ENCODE measurements at regions not wholly inside any gene's neighbourhood (a gene's known extent, or its start where the extent isn't known, plus 50 kb on each side); places are given as distances from the start of the nearest gene placed in this dataset.

DNA sequence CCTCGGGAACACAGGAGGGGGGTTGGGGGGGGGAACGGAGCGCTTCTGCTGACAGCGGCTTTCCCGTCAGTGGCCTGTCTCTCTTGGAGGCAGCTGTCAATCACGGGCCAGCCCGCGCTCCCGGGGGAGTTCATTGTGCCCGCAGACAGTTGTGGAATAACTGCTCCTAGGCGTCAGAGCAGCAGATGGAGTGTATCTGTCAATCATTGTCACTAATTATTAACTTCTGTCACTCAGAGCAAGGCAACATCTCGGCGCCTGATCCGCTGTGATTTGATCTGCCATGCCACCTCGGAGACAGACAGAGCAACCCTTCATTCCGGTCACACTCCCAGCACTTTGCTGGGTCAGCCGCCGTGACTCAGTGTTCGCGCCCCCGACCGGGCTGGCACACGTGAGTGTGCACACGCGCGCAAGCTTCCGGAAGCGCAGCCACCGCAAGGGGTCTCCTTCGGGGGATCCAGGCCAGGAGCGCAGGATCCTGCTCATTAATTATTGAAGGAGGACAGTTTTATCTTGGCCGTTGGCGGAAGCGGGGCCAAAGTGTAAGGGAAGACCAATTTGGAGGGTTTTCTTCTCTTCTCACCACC, 75.8 kb downstream of the RRAGC start:
- WGBS = 25% methylated on average over 33 of the region's 34 CpGs
- H3K4me1 ChIP-seq = peaks cover 0 to 9% (median 8%) of the 10 kb centered on the region in 4 donors
- no peak overlapping the region for H3K4me3 ChIP-seq
- intact Hi-C loops (cut with DNase I) = no loop called here
- TF ChIP-seq, protein P1, sequence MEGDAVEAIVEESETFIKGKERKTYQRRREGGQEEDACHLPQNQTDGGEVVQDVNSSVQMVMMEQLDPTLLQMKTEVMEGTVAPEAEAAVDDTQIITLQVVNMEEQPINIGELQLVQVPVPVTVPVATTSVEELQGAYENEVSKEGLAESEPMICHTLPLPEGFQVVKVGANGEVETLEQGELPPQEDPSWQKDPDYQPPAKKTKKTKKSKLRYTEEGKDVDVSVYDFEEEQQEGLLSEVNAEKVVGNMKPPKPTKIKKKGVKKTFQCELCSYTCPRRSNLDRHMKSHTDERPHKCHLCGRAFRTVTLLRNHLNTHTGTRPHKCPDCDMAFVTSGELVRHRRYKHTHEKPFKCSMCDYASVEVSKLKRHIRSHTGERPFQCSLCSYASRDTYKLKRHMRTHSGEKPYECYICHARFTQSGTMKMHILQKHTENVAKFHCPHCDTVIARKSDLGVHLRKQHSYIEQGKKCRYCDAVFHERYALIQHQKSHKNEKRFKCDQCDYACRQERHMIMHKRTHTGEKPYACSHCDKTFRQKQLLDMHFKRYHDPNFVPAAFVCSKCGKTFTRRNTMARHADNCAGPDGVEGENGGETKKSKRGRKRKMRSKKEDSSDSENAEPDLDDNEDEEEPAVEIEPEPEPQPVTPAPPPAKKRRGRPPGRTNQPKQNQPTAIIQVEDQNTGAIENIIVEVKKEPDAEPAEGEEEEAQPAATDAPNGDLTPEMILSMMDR (IDR thresholded peaks at IDR 0.05) = no peak
- no peak for TF ChIP-seq POLR2AphosphoS5 (IDR thresholded peaks at IDR 0.05)
- TF ChIP-seq POLR2A (IDR thresholded peaks at IDR 0.05; ENCODE audit: low read depth) = no peak
- TF ChIP-seq EP300 (IDR thresholded peaks at IDR 0.05) = no peak
- no peak for DNase-seq (ENCODE audit: extremely low spot score)
- H3K36me3 ChIP-seq = no peaks in the 10 kb centered on the region
- no peak overlapping the region for H3K27ac ChIP-seq (replicated peaks in 1 of 4)
- H3K27me3 ChIP-seq = peaks cover 0 to 97% (median 19%) of the 10 kb centered on the region in 4 donors
- H3K9me3 ChIP-seq = no peaks in the 10 kb centered on the region

DNA sequence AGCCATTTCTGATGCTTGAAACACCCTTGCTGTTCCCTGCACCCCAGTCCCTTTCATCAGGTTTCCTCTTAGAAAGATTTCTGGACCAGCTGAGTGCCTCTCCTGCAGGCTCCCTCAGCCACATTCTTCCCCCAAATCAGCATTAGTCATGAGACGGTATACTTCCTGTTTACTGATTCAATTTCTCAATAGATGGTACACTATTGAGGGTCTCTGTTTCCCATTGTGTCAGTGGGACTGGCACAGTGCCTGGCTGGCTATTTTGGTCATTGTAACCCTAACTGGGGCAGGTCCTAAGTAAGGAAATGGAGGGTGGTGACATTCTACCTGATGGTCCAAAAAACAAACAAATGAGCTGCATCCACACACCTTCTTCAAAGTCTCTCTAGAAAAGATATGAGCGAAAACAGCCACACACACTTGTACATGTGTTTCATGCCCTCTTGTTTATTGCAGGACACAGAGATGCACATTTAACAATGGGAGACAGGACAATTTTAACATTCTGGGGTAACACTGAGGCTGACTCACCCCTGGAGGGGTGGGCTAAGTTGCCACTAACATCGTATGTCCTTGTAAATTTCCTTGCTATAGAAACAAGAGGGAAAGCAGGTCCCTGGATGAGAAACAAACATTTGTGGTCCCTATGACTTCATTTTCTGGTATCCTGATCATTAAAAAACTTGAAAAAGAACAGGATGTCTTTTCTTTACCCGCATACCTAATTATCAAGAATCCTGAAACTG, 77.5 kb downstream of the RRAGC start:
- WGBS = 65% methylated on average over 4 of the region's 4 CpGs
- peaks cover 0 to 95% (median 19%) of the 10 kb centered on the region in 4 donors for H3K27me3 ChIP-seq

DNA sequence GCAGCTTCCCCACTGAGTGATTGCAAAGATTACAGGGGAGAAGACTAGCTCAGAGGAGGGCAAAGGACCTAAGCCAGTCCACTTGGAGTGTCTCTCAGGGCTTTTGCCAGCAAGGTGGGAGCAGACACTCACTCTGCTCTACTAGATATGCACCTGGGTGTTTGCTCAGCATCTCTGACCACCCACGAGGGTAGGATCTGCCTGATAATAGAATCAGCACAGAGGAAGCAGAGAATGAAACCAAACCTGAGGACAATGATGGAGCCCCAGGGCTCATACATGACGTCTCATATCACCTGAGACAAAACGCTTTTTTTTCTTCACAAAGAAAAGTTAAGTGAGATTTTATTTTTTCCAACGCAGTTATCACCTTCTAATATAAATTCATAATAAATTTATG, 79.4 kb downstream of the RRAGC start:
- TF ChIP-seq, protein P1 (IDR thresholded peaks at IDR 0.05) = no peak
- TF ChIP-seq POLR2AphosphoS5 (IDR thresholded peaks at IDR 0.05) (no peak), EP300 (IDR thresholded peaks at IDR 0.05) (no peak), POLR2A (IDR thresholded peaks at IDR 0.05; ENCODE audit: low read depth) (no peak)
- no peak overlapping the region for H3K4me3 ChIP-seq
- WGBS = 72% methylated on average over 4 of the region's 4 CpGs
- no peaks in the 10 kb centered on the region for H3K9me3 ChIP-seq
- intact Hi-C loops (cut with DNase I) = no loop called here
- no peak for DNase-seq (ENCODE audit: extremely low spot score)
- H3K36me3 ChIP-seq = no peaks in the 10 kb centered on the region
- H3K27me3 ChIP-seq = peaks cover 0 to 93% (median 19%) of the 10 kb centered on the region in 4 donors
- H3K27ac ChIP-seq (replicated peaks in 1 of 4) = no peak overlapping the region
- peaks cover 0 to 9% (median 8%) of the 10 kb centered on the region in 4 donors for H3K4me1 ChIP-seq

More for the DNA sequence above, 77.5 kb downstream of the RRAGC start:
- Histone ChIP-seq H3K4me1 (peaks cover 0 to 9% (median 8%) of the 10 kb centered on the region in 4 donors), H3K27ac (replicated peaks in 1 of 4) (no peak overlapping the region), H3K36me3 (no peaks in the 10 kb centered on the region), H3K4me3 (no peak overlapping the region), H3K9me3 (no peaks in the 10 kb centered on the region)
- TF ChIP-seq POLR2AphosphoS5 (IDR thresholded peaks at IDR 0.05) (no peak), EP300 (IDR thresholded peaks at IDR 0.05) (no peak), POLR2A (IDR thresholded peaks at IDR 0.05; ENCODE audit: low read depth) (no peak)
- TF ChIP-seq, protein P1 (IDR thresholded peaks at IDR 0.05) = no peak
- DNase-seq (ENCODE audit: extremely low spot score) = no peak
- intact Hi-C loops (cut with DNase I) = no loop called here

DNA sequence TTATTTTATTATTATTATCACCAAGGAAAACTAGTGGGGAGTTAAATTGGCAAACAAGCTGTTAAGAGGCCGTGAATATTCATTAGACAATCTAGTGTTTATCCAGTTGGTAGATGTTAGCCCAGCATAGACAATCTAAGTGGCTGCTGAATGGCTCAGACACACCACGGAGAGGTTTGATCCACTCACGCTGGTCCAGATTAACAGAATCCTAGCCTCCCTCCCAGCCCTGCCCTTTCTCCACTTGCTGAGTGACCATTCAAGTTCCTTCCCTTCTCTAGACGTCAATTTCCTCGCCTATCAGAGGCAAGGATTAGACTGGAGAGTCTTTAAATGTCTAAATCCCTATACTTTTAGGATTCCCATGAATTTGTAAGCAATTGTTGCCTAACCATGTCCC, 80.1 kb downstream of the RRAGC start:
- intact Hi-C loops (cut with DNase I) = no loop called here
- WGBS = 66% methylated on average over 5 of the region's 5 CpGs
- no peaks in the 10 kb centered on the region for H3K36me3 ChIP-seq
- H3K27me3 ChIP-seq = peaks cover 0 to 90% (median 16%) of the 10 kb centered on the region in 4 donors
- TF ChIP-seq EP300 (IDR thresholded peaks at IDR 0.05) = no peak
- H3K4me3 ChIP-seq = no peak overlapping the region
- DNase-seq (ENCODE audit: extremely low spot score) = no peak
- peaks cover 0 to 9% (median 8%) of the 10 kb centered on the region in 4 donors for H3K4me1 ChIP-seq
- no peaks in the 10 kb centered on the region for H3K9me3 ChIP-seq
- no peak overlapping the region for H3K27ac ChIP-seq (replicated peaks in 1 of 4)

DNA sequence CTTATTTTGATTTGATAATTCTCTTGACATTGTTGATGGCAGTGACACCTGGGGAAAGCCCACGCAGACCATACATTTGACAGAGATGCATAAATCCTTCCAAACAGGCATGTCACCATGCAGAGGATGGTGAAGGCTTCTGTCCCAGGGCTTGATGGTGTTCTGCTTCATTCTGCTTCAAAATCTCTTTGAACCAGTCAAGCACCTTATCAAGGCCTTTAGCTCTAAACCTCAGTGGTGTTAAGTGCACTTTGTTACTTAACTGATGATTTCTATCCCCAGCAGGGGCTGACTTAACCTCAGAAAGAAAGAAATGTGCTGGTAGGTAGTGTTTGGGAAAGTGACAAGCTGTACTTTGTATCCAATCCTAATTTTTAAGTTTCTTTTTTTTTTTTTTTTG, 81.1 kb downstream of the RRAGC start:
- TF ChIP-seq, protein P1 (IDR thresholded peaks at IDR 0.05) = no peak
- TF ChIP-seq POLR2AphosphoS5 (IDR thresholded peaks at IDR 0.05) (no peak), POLR2A (IDR thresholded peaks at IDR 0.05; ENCODE audit: low read depth) (no peak), EP300 (IDR thresholded peaks at IDR 0.05) (no peak)
- Histone ChIP-seq H3K27me3 (peaks cover 0 to 81% (median 6%) of the 10 kb centered on the region in 4 donors), H3K9me3 (no peaks in the 10 kb centered on the region), H3K4me1 (peaks cover 0 to 4% (median 3%) of the 10 kb centered on the region in 4 donors), H3K4me3 (no peak overlapping the region), H3K36me3 (no peaks in the 10 kb centered on the region), H3K27ac (replicated peaks in 1 of 4) (no peak overlapping the region)
- DNase-seq (ENCODE audit: extremely low spot score) = no peak
- intact Hi-C loops (cut with DNase I) = no loop called here
- 36% methylated on average over 1 of the region's 1 CpG for WGBS
